CD4-positive, alpha-beta memory T cell (primary cell): ENCODE measurements at regions not wholly inside any gene's neighbourhood (a gene's known extent, or its start where the extent isn't known, plus 50 kb on each side); places are given as distances from the start of the nearest gene placed in this dataset.

Experiments used
- CTCF ChIA-PET: fragments of 350-600 bp; sonication (Branson Sonifier 250); formaldehyde crosslinking; loops from one replicate; lab custom pipeline; 2021; ENCODE audit warnings: inconsistent platforms; ENCODE audit not compliant: partially characterized antibody; lab: Charles Lee
- POLR2A ChIA-PET: fragments of 350-600 bp; sonication (Branson Sonifier 250); formaldehyde crosslinking; loops from one replicate; lab custom pipeline; 2021; ENCODE audit not compliant: partially characterized antibody; lab: Charles Lee
- DNase-seq, 5 donors: peaks; one replicate each; pipeline versions ENCODE4 v3.0.0 to v3.0.0-alpha.2; 2020 to 2022; ENCODE audit warnings: mixed read lengths in 1 of 5
- H3K27ac ChIP-seq: one replicate; pipeline ENCODE4 v1.7.0; 2013; ENCODE audit warnings: low read depth, low read length
- H3K27me3 ChIP-seq: 2 replicates; pipeline ENCODE4 v1.7.0; 2013; ENCODE audit warnings: mild to moderate bottlenecking, low read length, moderate library complexity; ENCODE audit not compliant: insufficient read depth
- H3K36me3 ChIP-seq: 2 replicates; pipeline ENCODE4 v1.7.0; 2013; ENCODE audit warnings: mild to moderate bottlenecking, low read length, moderate library complexity; ENCODE audit not compliant: insufficient read depth
- H3K4me1 ChIP-seq: 2 replicates; pipeline ENCODE4 v1.7.0; 2013; ENCODE audit warnings: mild to moderate bottlenecking, low read length, moderate library complexity; ENCODE audit not compliant: insufficient read depth
- H3K4me3 ChIP-seq, 2 donors: one replicate each; pipeline ENCODE4 v1.7.0; 2013; ENCODE audit warnings: low read length in 2 of 2, mild to moderate bottlenecking in 1 of 2
- H3K9me3 ChIP-seq, 2 donors: one replicate each; pipeline ENCODE4 v1.7.0; 2013; ENCODE audit warnings: low read length in 2 of 2, control low read depth in 1 of 2; ENCODE audit not compliant: control insufficient read depth in 1 of 2
- H3K27ac Mint-ChIP-seq, 7 donors: one replicate each; pipeline ENCODE4 v1.8.0; 2020 to 2021; ENCODE audit warnings: mixed read lengths in 7 of 7, mild to moderate bottlenecking in 6 of 7, inconsistent platforms in 3 of 7, moderate library complexity in 3 of 7
- H3K27me3 Mint-ChIP-seq, 2 donors: one replicate each; pipeline ENCODE4 v1.8.0; 2020 to 2021; ENCODE audit warnings: mixed read lengths in 2 of 2
- H3K36me3 Mint-ChIP-seq, 2 donors: one replicate each; pipeline ENCODE4 v1.8.0; 2020 to 2021; ENCODE audit warnings: mixed read lengths in 2 of 2, inconsistent platforms in 1 of 2, mild to moderate bottlenecking in 1 of 2
- H3K4me1 Mint-ChIP-seq, 4 donors: one replicate each; pipeline ENCODE4 v1.8.0; 2020 to 2021; ENCODE audit warnings: mixed read lengths in 4 of 4, mild to moderate bottlenecking in 1 of 4
- H3K4me3 Mint-ChIP-seq, 8 donors: one replicate each; pipeline ENCODE4 v1.8.0; 2020 to 2021; ENCODE audit warnings: mixed read lengths in 8 of 8, mild to moderate bottlenecking in 7 of 8, moderate library complexity in 6 of 8, inconsistent platforms in 3 of 8
- H3K9me3 Mint-ChIP-seq, 8 donors: one replicate each; pipeline ENCODE4 v1.8.0; 2020 to 2021; ENCODE audit warnings: mixed read lengths in 8 of 8, mild to moderate bottlenecking in 5 of 8, inconsistent platforms in 3 of 8, moderate library complexity in 1 of 8
- intact Hi-C: fragments of 100-400 bp; cut with micrococcal nuclease; formaldehyde crosslinking; loops from one replicate; pipeline ENCODE4 v1.15.1; 2023

DNA sequence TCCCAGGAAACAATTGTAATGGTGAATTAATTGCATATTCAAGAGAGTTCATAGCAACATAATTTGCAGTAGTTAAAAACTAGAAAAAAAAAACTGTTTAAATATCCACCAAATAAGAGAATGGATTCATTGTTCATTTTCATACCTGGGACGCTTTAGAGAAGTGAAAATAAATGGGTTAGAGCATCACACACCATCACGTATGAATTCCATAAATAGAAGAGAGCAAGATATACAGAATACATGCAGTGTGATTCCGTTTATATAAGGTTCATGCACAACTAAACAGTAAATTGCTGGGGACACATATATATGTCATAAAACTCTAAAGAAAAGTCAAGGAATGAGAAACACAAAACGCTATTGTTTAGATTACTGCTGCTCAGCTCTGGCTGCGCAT, 577.0 kb upstream of the KCNMB2 start:
- no peaks in the 10 kb centered on the region for H3K4me1 Mint-ChIP-seq
- intact Hi-C loops, result no loop called here
- POLR2A ChIA-PET, result no interaction called here
- H3K9me3 Mint-ChIP-seq, result no peaks in the 10 kb centered on the region
- Histone ChIP-seq H3K4me3 (no peak overlapping the region), H3K4me1 (no peaks in the 10 kb centered on the region), H3K27me3 (no peaks in the 10 kb centered on the region), H3K27ac (no peak overlapping the region), H3K9me3 (no peaks in the 10 kb centered on the region), H3K36me3 (no peaks in the 10 kb centered on the region)
- no peak for DNase-seq
- no peak overlapping the region for H3K27ac Mint-ChIP-seq
- H3K27me3 Mint-ChIP-seq, result no peaks in the 10 kb centered on the region
- H3K4me3 Mint-ChIP-seq, result no peak overlapping the region
- CTCF ChIA-PET, result no interaction called here
- H3K36me3 Mint-ChIP-seq, result no peaks in the 10 kb centered on the region

DNA sequence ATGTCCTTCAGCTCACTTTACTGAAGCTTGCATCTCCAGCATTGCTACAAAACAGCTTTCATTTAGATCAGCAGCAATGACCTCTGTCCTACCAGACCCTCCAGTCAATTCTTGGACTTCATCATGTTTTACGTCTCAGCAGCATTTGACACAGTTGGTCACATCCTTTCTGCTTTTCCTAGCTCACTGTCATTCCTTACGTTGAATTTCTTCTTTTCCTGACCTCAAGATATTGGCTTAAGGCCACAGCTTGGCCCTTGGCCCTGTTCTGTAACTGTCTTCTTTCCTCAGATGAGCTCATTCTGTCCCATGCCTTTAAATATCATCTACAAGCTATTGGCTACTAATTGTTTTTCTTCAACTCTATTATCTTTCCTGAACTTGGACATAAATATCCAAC, 576.2 kb upstream of the KCNMB2 start:
- no peaks in the 10 kb centered on the region for H3K9me3 ChIP-seq
- H3K27me3 Mint-ChIP-seq, result no peaks in the 10 kb centered on the region
- no peak for DNase-seq
- H3K4me3 ChIP-seq, result no peak overlapping the region
- ChIA-PET POLR2A (no interaction called here), CTCF (no interaction called here)
- intact Hi-C loops, result no loop called here
- no peak overlapping the region for H3K27ac Mint-ChIP-seq
- H3K27me3 ChIP-seq, result no peaks in the 10 kb centered on the region
- H3K4me1 Mint-ChIP-seq, result no peaks in the 10 kb centered on the region
- H3K4me3 Mint-ChIP-seq, result no peak overlapping the region
- H3K36me3 Mint-ChIP-seq, result no peaks in the 10 kb centered on the region
- no peaks in the 10 kb centered on the region for H3K4me1 ChIP-seq
- H3K27ac ChIP-seq, result no peak overlapping the region
- H3K36me3 ChIP-seq, result no peaks in the 10 kb centered on the region
- H3K9me3 Mint-ChIP-seq, result no peaks in the 10 kb centered on the region

DNA sequence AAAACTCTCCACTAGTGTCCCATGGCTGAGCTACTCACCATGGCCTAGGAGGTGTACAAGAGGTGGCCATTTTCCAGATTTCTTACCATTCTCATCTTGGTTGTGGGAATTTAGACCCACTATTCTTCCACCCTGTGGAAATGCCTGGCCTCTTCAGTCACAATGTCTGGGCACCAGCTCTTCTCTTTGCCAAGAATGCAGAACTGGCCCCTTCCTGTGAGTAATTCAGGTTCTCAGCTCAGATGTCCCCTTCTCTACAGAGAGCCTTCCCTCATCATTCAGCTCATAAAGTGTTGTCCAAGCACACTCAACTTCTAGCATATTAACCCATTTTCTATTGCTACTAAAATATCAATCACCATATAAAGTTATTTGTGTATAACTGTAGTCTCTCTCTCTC, 575.5 kb upstream of the KCNMB2 start:
- H3K4me3 ChIP-seq, result no peak overlapping the region
- no peak for DNase-seq
- no peaks in the 10 kb centered on the region for H3K4me1 Mint-ChIP-seq
- H3K36me3 Mint-ChIP-seq, result no peaks in the 10 kb centered on the region
- H3K27ac Mint-ChIP-seq, result no peak overlapping the region
- H3K36me3 ChIP-seq, result no peaks in the 10 kb centered on the region
- POLR2A ChIA-PET, result no interaction called here
- H3K27me3 Mint-ChIP-seq, result no peaks in the 10 kb centered on the region
- H3K9me3 Mint-ChIP-seq, result no peaks in the 10 kb centered on the region
- CTCF ChIA-PET, result no interaction called here
- no peaks in the 10 kb centered on the region for H3K9me3 ChIP-seq
- intact Hi-C loops, result no loop called here
- no peaks in the 10 kb centered on the region for H3K27me3 ChIP-seq
- no peak overlapping the region for H3K4me3 Mint-ChIP-seq
- H3K27ac ChIP-seq, result no peak overlapping the region
- no peaks in the 10 kb centered on the region for H3K4me1 ChIP-seq

DNA sequence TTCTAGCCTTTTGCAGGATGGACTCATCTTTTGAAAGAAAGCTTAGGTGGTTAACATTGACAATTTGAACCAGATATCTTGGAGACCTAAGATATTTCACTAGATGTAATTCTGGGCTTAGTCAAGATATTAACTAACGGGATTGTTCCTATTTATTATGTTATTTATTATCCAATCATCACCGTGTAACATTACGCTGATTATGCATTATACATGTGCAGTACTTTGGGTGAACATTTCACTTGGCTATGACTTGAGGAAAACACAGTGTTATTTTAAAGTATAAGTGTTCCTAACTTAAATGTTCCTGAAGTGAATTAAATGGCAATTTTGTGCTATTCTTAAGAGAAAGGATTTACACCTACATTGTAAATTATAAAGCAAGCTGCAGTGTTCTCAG, 574.5 kb upstream of the KCNMB2 start:
- Mint-ChIP-seq H3K9me3 (no peaks in the 10 kb centered on the region), H3K4me3 (no peak overlapping the region), H3K4me1 (no peaks in the 10 kb centered on the region), H3K36me3 (no peaks in the 10 kb centered on the region), H3K27ac (no peak overlapping the region), H3K27me3 (no peaks in the 10 kb centered on the region)
- H3K27me3 ChIP-seq, result no peaks in the 10 kb centered on the region
- H3K36me3 ChIP-seq, result no peaks in the 10 kb centered on the region
- no peak for DNase-seq
- H3K9me3 ChIP-seq, result no peaks in the 10 kb centered on the region
- no peak overlapping the region for H3K4me3 ChIP-seq
- intact Hi-C loops, result no loop called here
- ChIA-PET CTCF (no interaction called here), POLR2A (no interaction called here)
- no peak overlapping the region for H3K27ac ChIP-seq
- no peaks in the 10 kb centered on the region for H3K4me1 ChIP-seq

DNA sequence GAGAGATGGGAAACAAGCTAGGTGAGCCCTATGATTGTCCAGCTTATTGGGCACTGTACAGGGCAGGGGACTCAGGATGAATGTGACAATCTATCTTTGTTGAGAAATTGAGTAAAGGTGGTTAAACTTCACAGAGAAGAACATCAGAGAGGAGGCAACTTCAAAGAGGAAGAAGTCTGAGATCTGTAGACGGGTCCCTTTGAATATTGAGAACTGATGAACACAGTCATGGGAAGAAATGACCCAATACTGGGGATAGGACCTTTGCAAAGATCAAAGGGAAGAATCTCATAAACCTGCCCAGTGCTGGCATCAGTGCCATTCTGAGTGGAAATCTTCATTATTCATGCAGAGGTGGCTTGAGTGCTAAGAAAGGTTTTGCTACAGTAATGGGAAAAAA, 569.7 kb upstream of the KCNMB2 start:
- H3K4me3 Mint-ChIP-seq, result no peak overlapping the region
- no peaks in the 10 kb centered on the region for H3K9me3 Mint-ChIP-seq
- DNase-seq, result no peak
- intact Hi-C loops, result no loop called here
- no peak overlapping the region for H3K27ac ChIP-seq
- no peaks in the 10 kb centered on the region for H3K36me3 Mint-ChIP-seq
- no peaks in the 10 kb centered on the region for H3K4me1 Mint-ChIP-seq
- no peaks in the 10 kb centered on the region for H3K36me3 ChIP-seq
- no peaks in the 10 kb centered on the region for H3K27me3 Mint-ChIP-seq
- H3K27me3 ChIP-seq, result no peaks in the 10 kb centered on the region
- ChIA-PET CTCF (no interaction called here), POLR2A (no interaction called here)
- no peaks in the 10 kb centered on the region for H3K4me1 ChIP-seq
- no peak overlapping the region for H3K4me3 ChIP-seq
- H3K27ac Mint-ChIP-seq, result no peak overlapping the region
- H3K9me3 ChIP-seq, result no peaks in the 10 kb centered on the region

DNA sequence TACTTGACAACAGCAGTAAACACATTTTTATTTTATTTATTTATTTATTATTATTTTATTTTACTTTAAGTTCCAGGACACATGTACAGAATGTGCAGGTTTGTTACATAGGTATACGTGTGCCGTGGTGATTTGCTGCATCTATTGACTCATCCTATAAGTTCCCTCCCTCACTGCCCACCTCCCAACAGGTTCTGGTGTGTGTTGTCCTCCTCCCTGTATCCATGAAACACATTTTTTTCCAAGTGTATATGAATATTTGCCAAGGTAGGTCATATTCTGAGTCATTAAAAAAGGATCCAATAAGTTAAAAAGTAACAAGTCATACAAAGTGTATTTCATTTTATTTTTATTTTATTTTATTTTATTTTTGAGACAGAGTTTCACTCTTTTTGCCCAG, 567.3 kb upstream of the KCNMB2 start:
- no peak overlapping the region for H3K27ac ChIP-seq
- no peaks in the 10 kb centered on the region for H3K4me1 Mint-ChIP-seq
- no peak for DNase-seq
- ChIA-PET CTCF (no interaction called here), POLR2A (no interaction called here)
- no peaks in the 10 kb centered on the region for H3K4me1 ChIP-seq
- H3K36me3 Mint-ChIP-seq, result no peaks in the 10 kb centered on the region
- H3K36me3 ChIP-seq, result no peaks in the 10 kb centered on the region
- no peaks in the 10 kb centered on the region for H3K9me3 ChIP-seq
- no peak overlapping the region for H3K27ac Mint-ChIP-seq
- H3K27me3 ChIP-seq, result no peaks in the 10 kb centered on the region
- no peak overlapping the region for H3K4me3 ChIP-seq
- H3K4me3 Mint-ChIP-seq, result no peak overlapping the region
- intact Hi-C loops, result no loop called here
- H3K9me3 Mint-ChIP-seq, result no peaks in the 10 kb centered on the region
- no peaks in the 10 kb centered on the region for H3K27me3 Mint-ChIP-seq

DNA sequence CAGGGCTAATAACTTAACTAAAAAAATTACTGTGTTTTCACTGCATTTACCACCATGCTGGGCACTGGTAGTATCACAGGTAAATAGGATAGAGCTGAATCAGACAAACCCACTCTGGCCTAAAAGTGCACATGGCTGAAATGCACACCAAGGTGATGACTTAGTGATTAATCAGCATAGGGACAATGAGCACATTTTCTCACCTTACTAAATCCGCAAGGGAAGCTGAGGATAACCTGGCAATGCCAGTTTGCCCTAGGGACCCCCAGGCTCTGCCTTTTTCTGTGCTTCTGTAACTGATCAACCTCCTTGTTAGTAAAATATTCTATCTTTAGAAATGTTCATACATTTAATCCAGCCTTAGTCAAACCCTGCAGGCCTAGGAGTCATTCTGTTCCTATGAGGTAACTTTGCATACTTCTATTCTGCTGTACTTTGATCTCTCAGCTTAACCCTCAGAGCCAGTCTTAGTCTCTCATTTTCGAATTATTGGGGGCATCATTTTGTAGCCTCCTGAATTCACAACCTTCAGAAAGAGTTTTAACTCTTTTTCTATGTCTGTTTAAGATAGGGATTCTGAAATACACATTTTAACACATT, 562.9 kb upstream of the KCNMB2 start:
- Mint-ChIP-seq H3K9me3 (no peaks in the 10 kb centered on the region), H3K27ac (no peak overlapping the region), H3K4me3 (no peak overlapping the region), H3K27me3 (peaks cover 0 to 3% of the 10 kb centered on the region in 2 donors), H3K4me1 (no peaks in the 10 kb centered on the region), H3K36me3 (no peaks in the 10 kb centered on the region)
- no peak overlapping the region for H3K27ac ChIP-seq
- CTCF ChIA-PET, result interaction anchor here (1.0 kb wide), 1 partner anchor 28 kb away, joined by 3 read pairs; no protein-coding TSS in a partner anchor
- intact Hi-C loops, result no loop called here
- H3K27me3 ChIP-seq, result no peaks in the 10 kb centered on the region
- DNase-seq, result no peak
- no peaks in the 10 kb centered on the region for H3K9me3 ChIP-seq
- H3K4me1 ChIP-seq, result no peaks in the 10 kb centered on the region
- POLR2A ChIA-PET, result no interaction called here
- no peak overlapping the region for H3K4me3 ChIP-seq
- no peaks in the 10 kb centered on the region for H3K36me3 ChIP-seq

DNA sequence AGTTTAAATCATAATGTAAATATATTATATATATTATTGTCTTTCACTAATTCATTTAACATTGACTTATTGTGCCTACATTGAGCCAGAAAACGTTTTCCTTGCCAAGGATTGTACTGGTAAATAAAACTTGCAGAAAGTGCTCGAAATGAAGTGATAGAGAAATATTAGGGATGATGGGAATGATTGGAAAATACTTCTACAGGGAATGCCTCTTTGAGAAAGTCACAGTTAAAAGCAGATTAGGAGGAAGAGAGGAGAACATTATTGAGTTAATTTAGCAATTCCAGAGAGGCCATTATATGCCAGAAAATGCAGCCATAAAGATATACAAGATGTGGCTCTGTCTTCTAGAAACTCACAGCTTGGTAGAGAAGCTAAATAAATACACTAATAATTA, 560.0 kb upstream of the KCNMB2 start:
- H3K27ac ChIP-seq, result no peak overlapping the region
- ChIA-PET CTCF (no interaction called here), POLR2A (no interaction called here)
- no peaks in the 10 kb centered on the region for H3K4me1 ChIP-seq
- no peak for DNase-seq
- Mint-ChIP-seq H3K4me1 (no peaks in the 10 kb centered on the region), H3K9me3 (no peaks in the 10 kb centered on the region), H3K36me3 (no peaks in the 10 kb centered on the region), H3K4me3 (no peak overlapping the region), H3K27ac (no peak overlapping the region), H3K27me3 (peaks cover 0 to 3% of the 10 kb centered on the region in 2 donors)
- intact Hi-C loops, result no loop called here
- no peaks in the 10 kb centered on the region for H3K9me3 ChIP-seq
- no peak overlapping the region for H3K4me3 ChIP-seq
- no peaks in the 10 kb centered on the region for H3K27me3 ChIP-seq
- H3K36me3 ChIP-seq, result no peaks in the 10 kb centered on the region
